Small intestine (tissue), 7 donors: ENCODE measurements at regions not wholly inside any gene's neighbourhood (a gene's known extent, or its start where the extent isn't known, plus 50 kb on each side); places are given as distances from the start of the nearest gene placed in this dataset.
"Not testable (repeated sequence)": the region's sequence is repeated elsewhere in the genome, so short reads cannot be mapped to it uniquely, and the experiment has no call there.

Experiments used
- DNase-seq, 2 donors: peaks; one replicate each; pipeline versions ENCODE4 v3.0.0 to v3.0.0-alpha.2; 2013
- FAIRE-seq: peaks from 2 replicates; lab custom pipeline; 2012; peaks lifted over from hg19 to GRCh38; lab: Jason Lieb, UNC
- H3K27ac ChIP-seq, 3 donors: one replicate each; pipeline ENCODE4 v1.5.1; 2013; ENCODE audit warnings: low read length in 2 of 3, mild to moderate bottlenecking in 2 of 3, control low read depth in 1 of 3, inconsistent platforms in 1 of 3, low read depth in 1 of 3, moderate library complexity in 1 of 3
- H3K27me3 ChIP-seq, 3 donors: one replicate each; pipeline ENCODE4 v1.6.1; 2013; ENCODE audit warnings: low read length in 3 of 3, inconsistent platforms in 1 of 3; ENCODE audit not compliant: control insufficient read depth in 3 of 3, insufficient read depth in 3 of 3
- H3K36me3 ChIP-seq, 3 donors: one replicate each; pipeline ENCODE4 v1.6.1; 2013; ENCODE audit warnings: low read length in 3 of 3, inconsistent platforms in 1 of 3, low read depth in 1 of 3, mild to moderate bottlenecking in 1 of 3, moderate library complexity in 1 of 3; ENCODE audit not compliant: control insufficient read depth in 3 of 3, insufficient read depth in 2 of 3
- H3K4me1 ChIP-seq, 3 donors: one replicate each; pipeline ENCODE4 v1.6.1; 2013; ENCODE audit warnings: low read length in 2 of 3, inconsistent platforms in 1 of 3, low read depth in 1 of 3, mild to moderate bottlenecking in 1 of 3, moderate library complexity in 1 of 3; ENCODE audit not compliant: control insufficient read depth in 3 of 3, insufficient read depth in 2 of 3
- H3K4me3 ChIP-seq, 3 donors: one replicate each; pipeline ENCODE4 v1.5.1; 2013; ENCODE audit warnings: low read length in 3 of 3, control low read depth in 1 of 3, inconsistent platforms in 1 of 3, low read depth in 1 of 3, mild to moderate bottlenecking in 1 of 3, moderate library complexity in 1 of 3
- H3K9me3 ChIP-seq, 2 donors: one replicate each; pipeline ENCODE4 v1.6.1; 2013; ENCODE audit warnings: low read depth in 1 of 2, low read length in 1 of 2; ENCODE audit not compliant: control insufficient read depth in 2 of 2, insufficient read depth in 1 of 2
- WGBS, 3 donors: extraction: QIAGEN DNeasy Blood & Tissue Kit; methylation state at CpG; one replicate each; pipeline ENCODE4 v1.1.7; 2013; 5-methylcytosine and 5-hydroxymethylcytosine counted together
- donor health status: healthy with polysubstance abuse.
- donor health status: control.
- donor health status: control.
- donor health status: Bipolar disorder and iron deficiency.
- donor health status: healthy.

- whole genome bisulfite sequencing, 3 donors = 86 to 88% (median 87%) methylated on average over 2 of the region's 2 CpGs
- DNase-seq = no peak
- no peak for FAIRE-seq
- H3K9me3 ChIP-seq = peaks cover 0 to 20% of the 10 kb centered on the region in 2 donors
- no peaks in the 10 kb centered on the region for H3K4me1 ChIP-seq
- no peak overlapping the region for H3K4me3 ChIP-seq
- no peaks in the 10 kb centered on the region for H3K36me3 ChIP-seq
- no peaks in the 10 kb centered on the region for H3K27me3 ChIP-seq
- H3K27ac ChIP-seq = no peak overlapping the region
Measured at GRCh38 chr5:144634138-144634537, 463.5 kb downstream of the KCTD16 start.

- Histone ChIP-seq H3K27me3 (peaks cover 0 to 13% (median 0%) of the 10 kb centered on the region in 3 donors), H3K9me3 (no peaks in the 10 kb centered on the region), H3K4me1 (no peaks in the 10 kb centered on the region), H3K36me3 (no peaks in the 10 kb centered on the region), H3K4me3 (peak overlapping the region in 1 of 3 donors; percentile 22), H3K27ac (no peak overlapping the region)
- WGBS, 3 donors = 17 to 24% (median 22%) methylated on average over 29 to 30 of the region's 30 CpGs
- FAIRE-seq (no peak), DNase-seq (peak; percentile 13 to 39)
Measured at GRCh38 chr5:144598451-144599068, 427.9 kb downstream of the KCTD16 start.

GRCh38 chr5:144596517-144596916 is 425.8 kb downstream of the KCTD16 start:
- no peaks in the 10 kb centered on the region for H3K36me3 ChIP-seq
- no peaks in the 10 kb centered on the region for H3K9me3 ChIP-seq
- DNase-seq (no peak), FAIRE-seq (no peak)
- H3K27ac ChIP-seq = no peak overlapping the region
- WGBS, 3 donors = 73 to 86% (median 77%) methylated on average over 2 of the region's 2 CpGs
- H3K27me3 ChIP-seq = peaks cover 0 to 13% (median 0%) of the 10 kb centered on the region in 3 donors
- no peak overlapping the region for H3K4me3 ChIP-seq
- H3K4me1 ChIP-seq = no peaks in the 10 kb centered on the region

- peaks cover 0 to 13% (median 0%) of the 10 kb centered on the region in 3 donors for H3K27me3 ChIP-seq
- DNase-seq (no peak), FAIRE-seq (no peak)
- H3K4me3 ChIP-seq = no peak overlapping the region
- H3K4me1 ChIP-seq = no peaks in the 10 kb centered on the region
- H3K27ac ChIP-seq = no peak overlapping the region
- WGBS, 3 donors = 89 to 93% (median 91%) methylated on average over 23 to 25 of the region's 25 CpGs
- H3K9me3 ChIP-seq = no peaks in the 10 kb centered on the region
- no peaks in the 10 kb centered on the region for H3K36me3 ChIP-seq
Measured at GRCh38 chr5:144594919-144595318, 424.2 kb downstream of the KCTD16 start.

DNA sequence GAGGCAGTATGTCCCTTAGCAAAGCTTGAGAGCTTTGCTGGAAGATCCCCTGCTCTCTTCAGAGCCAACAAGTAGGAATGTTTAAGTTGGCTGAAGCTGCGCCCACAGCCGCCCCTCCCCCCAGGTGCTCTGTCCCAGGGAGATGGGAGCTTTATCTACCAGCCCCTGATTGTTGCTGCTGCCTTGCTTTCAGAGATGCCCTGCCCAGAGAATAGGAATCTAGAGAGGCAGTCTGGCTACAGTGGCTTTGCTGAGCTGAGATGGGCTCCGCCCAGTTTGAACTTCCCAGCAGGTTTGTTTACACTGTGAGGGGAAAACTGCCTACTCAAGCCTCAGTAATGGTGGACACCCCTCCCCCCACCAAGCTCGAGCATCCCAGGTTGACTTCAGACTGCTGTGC is 423.6 kb downstream of the KCTD16 start:
- 47 to 61% (median 54%) methylated on average over 4 of the region's 4 CpGs for WGBS, 3 donors
- not testable (repeated sequence) for H3K4me3 ChIP-seq, H3K9me3 ChIP-seq, FAIRE-seq, H3K36me3 ChIP-seq, H3K27ac ChIP-seq, DNase-seq, H3K4me1 ChIP-seq
- peaks cover 0 to 13% (median 0%) of the 10 kb centered on the region in 3 donors for H3K27me3 ChIP-seq

GRCh38 chr5:144585681-144586080 is 415.0 kb downstream of the KCTD16 start:
- no peaks in the 10 kb centered on the region for H3K27me3 ChIP-seq
- 43 to 56% (median 53%) methylated on average over 5 of the region's 5 CpGs for WGBS, 3 donors
- FAIRE-seq (no peak), DNase-seq (no peak)
- H3K4me3 ChIP-seq = no peak overlapping the region
- H3K27ac ChIP-seq = no peak overlapping the region
- no peaks in the 10 kb centered on the region for H3K36me3 ChIP-seq
- no peaks in the 10 kb centered on the region for H3K9me3 ChIP-seq
- H3K4me1 ChIP-seq = no peaks in the 10 kb centered on the region

DNA sequence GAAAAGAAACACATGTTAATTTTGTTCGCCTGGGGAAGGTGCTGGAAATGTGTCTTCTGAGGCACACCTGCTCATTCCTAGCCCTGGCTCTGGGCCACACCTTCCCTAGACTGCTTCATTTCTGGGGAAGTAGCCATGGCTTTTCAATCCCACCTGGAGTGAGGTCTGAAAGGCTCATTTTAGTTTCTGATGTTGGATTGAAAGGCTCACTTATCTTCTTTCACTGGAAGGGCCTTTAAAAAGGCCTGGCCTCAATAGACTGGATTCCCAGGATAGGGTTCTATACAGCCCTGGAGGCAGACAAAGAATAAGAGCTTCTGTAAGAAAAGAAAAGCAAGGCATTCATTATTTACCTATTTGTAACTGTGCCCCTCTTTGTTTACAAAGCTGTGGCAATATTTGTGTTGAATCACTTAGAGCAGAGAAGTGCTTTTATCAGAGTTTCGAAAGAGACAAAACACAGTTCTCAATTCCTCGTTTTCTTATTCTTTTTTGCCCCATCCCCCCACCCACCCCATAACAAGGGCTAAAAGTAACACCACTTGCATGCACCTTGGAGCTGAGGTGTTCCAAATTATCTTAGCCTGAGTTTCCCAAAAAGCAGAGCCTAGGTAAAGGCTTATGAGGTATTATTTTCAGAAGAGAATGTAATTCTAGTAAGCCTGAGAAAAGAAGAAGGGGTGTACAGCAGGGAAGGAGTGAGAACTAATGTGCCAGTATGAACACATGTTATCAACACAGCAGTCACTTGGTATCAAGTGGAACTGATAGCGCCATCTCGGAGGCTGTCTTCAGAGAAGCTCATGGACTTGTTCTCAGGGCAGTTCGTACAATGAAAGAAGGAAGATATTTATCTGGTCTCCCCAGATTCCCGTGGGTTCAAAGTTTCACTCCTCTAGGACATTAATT is 413.1 kb downstream of the KCTD16 start:
- Histone ChIP-seq H3K4me1 (no peaks in the 10 kb centered on the region), H3K27me3 (no peaks in the 10 kb centered on the region), H3K27ac (no peak overlapping the region), H3K36me3 (no peaks in the 10 kb centered on the region), H3K9me3 (no peaks in the 10 kb centered on the region), H3K4me3 (no peak overlapping the region)
- no peak for DNase-seq
- FAIRE-seq = no peak
- WGBS, 3 donors = 48 to 69% (median 59%) methylated on average over 7 of the region's 7 CpGs

DNA sequence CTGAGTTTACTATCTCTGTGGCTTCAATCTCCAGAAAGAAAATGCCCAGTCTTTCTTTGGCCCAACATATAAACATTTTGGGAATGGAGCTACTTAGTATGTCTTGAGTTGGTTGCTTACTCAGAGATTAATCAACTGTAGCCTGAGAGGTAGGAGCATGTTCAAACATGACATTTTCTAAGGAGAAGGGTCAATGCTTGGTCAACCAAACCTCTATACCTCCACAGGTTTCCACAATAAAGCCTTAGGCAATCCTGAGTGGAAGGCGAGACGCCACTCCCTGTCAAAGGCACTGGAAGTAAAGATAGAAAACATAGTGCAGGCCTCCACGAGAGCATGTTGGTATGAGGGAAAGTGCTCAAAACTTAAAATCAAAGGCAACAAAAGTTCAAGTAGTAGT is 411.4 kb downstream of the KCTD16 start:
- FAIRE-seq (no peak), DNase-seq (no peak)
- H3K27me3 ChIP-seq = no peaks in the 10 kb centered on the region
- 82 to 92% (median 86%) methylated on average over 3 of the region's 3 CpGs for WGBS, 3 donors
- no peaks in the 10 kb centered on the region for H3K36me3 ChIP-seq
- H3K9me3 ChIP-seq = no peaks in the 10 kb centered on the region
- H3K4me3 ChIP-seq = no peak overlapping the region
- H3K4me1 ChIP-seq = no peaks in the 10 kb centered on the region
- no peak overlapping the region for H3K27ac ChIP-seq
